Posterior cingulate gyrus (tissue), 11 donors: ENCODE measurements at regions not wholly inside any gene's neighbourhood (a gene's known extent, or its start where the extent isn't known, plus 50 kb on each side); places are given as distances from the start of the nearest gene placed in this dataset.
A peak's percentile ranks its signal among the peaks of the same experiment; 100 is the strongest.
"Not testable (repeated sequence)": the region's sequence is repeated elsewhere in the genome, so short reads cannot be mapped to it uniquely, and the experiment has no call there.

Experiments used
- DNase-seq, 10 donors: peaks; one replicate each; pipeline versions ENCODE4 v3.0.0 to v3.0.0-alpha.2; 2020 to 2021; ENCODE audit warnings: mixed read lengths in 3 of 10
- intact Hi-C: fragments of 100-400 bp; cut with DNase I; formaldehyde crosslinking; loops from one replicate; pipeline ENCODE4 v1.15.1; 2023

DNA sequence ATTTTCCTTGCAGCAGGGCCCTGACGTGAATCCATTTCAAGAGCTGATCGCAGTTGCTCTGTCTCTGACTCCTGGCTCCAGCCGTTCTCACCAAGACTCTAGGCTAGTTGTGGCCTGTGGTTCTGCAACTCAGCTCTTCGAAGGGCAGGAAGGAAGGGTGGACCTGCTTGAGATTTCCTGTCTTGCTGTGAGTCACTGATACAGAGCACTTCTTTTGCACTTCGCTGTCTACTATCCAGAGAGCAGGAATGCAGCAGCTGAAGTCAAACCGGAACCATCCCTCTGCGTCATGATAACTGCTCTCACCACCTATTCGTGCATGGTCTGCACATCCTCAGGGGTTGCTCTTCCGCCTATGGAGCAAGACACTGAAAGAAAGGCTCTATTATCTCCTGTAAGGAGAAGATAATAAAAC is 59.7 kb downstream of the RAP2B start:
- DNase-seq: peak in 5 of 10 donors; percentile 6 to 83 (median 19)
- intact Hi-C loops: no loop called here

DNA sequence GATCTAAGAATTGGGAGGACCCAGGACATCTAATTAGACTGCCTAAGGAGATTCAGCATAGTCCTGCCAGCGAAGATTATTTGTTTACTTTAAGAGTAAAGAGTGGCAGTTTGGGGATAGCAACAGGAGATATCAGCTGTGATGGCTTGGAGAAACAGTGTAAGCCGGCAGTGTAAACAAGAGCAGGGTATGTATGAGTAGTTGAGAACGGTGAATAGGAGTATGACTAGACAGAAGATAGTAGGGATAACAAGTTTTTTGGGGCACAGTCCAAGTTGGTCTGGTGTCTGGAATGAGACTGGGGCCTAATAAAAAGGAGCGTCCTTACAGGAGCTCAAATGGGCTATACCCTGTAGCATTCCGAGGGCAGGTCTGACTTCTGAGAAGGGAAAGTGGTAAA is 64.9 kb downstream of the RAP2B start:
- DNase-seq, intact Hi-C loops: not testable (repeated sequence)

GRCh38 chr3:153230427-153230826 is 68.4 kb downstream of the RAP2B start:
- DNase-seq, intact Hi-C loops: not testable (repeated sequence)

DNA sequence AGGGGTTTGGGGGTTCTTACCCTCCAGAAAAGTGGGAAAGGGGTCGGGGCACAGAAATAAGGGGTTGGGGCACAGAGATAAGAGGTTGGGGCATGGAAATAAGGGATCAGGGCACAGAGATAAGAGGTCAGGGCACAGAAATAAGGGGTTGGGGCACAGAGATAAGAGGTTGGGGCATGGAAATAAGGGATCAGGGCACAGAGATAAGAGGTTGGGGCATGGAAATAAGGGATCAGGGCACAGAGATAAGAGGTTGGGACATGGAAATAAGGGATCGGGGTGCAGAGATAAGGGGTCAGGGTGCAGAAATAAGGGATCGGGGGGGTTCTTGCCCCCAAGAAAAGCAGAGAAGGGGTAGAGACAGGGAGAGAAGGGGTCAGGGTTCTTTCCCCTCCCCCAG is 69.2 kb downstream of the RAP2B start:
- intact Hi-C loops, DNase-seq: not testable (repeated sequence)

- DNase-seq: not testable (repeated sequence)
Observed at GRCh38 chr3:153232050-153232752, 70.2 kb downstream of the RAP2B start.

DNA sequence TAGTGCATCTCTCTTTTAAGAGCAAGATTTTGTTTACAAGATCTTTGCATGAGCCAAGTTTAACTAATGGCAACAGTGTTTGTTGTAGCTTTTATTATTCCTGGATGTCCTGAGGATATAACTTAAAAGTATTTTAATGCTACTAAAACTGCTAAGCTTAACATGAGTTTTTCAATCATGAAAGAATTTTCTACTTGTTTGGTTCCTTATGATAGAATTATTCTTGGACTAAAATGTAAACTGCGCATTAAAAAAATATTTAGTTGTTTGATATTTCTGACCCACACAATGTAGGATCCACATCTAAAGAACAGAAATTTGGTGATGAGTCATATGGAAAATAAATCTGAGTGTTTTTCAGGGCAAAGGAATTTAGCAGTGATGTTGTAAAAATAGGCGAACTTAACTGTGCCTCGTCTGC is 70.8 kb downstream of the RAP2B start:
- no peak for DNase-seq
- intact Hi-C loops: no loop called here

More at GRCh38 chr3:153232050-153232752, 70.2 kb downstream of the RAP2B start:
- intact Hi-C loops: not testable (repeated sequence)

DNA sequence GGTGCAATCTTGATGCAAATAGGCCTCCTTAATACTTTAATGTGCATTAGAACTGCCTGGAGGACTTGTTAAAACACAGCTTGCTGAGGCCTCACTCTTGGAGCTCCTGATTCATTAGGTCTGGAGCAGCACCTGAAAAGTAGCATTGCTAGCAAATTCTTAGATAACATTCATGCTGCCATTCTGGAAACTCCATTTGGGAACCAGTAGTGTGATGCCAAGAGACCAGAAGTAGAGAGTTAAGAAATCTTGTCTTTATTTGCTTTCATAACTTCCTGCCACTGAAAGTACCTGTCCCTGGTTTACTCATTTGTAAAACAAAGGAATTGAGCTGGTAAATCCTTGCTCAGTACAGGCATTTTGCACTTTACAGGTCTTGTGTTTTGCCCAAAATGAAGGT is 72.0 kb downstream of the RAP2B start:
- intact Hi-C loops: no loop called here

GRCh38 chr3:153242896-153243295 is 80.9 kb downstream of the RAP2B start:
- intact Hi-C loops: no loop called here
- no peak for DNase-seq

More for the DNA sequence above, 72.0 kb downstream of the RAP2B start:
- no peak for DNase-seq

- intact Hi-C loops: no loop called here
Observed at GRCh38 chr3:153244961-153245360, 82.9 kb downstream of the RAP2B start.

DNA sequence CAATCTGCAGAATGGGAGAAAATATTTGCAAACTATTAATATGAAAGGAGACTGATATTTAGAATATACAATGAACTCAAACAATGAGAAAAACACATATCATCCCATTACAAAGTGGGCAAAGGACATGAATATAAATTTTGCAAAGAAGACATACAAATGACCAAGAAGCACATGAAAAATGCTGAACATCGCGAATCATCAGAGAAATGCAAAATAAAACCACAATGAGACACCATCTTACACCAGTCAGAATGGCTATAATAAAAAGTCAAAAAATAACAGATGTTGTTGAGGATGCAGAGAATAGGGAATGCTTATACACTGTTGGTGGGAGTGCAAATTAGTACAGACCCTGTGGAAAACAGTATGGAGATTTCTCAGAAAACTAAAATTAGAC is 83.6 kb downstream of the RAP2B start:
- no peak for DNase-seq

More at GRCh38 chr3:153244961-153245360, 82.9 kb downstream of the RAP2B start:
- DNase-seq: no peak

DNA sequence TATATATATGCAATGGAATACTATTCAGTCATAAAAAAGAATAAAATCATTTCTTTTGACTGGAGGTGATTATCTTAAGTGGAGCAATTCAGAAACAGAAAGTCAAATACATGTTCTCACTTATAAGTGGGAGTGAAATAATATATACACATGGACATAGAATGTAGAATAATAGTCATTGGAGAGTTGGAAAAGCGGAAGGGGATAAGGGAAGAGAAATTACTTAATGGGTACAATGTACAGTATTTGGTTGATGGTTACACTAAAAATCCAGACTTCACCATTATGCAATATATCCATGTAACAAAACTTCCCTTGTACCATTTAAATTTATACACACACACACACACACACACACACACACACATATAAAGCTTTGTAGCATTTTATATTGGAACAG is 84.3 kb downstream of the RAP2B start:
- intact Hi-C loops: no loop called here
- no peak for DNase-seq

More for the DNA sequence above, 83.6 kb downstream of the RAP2B start:
- intact Hi-C loops: no loop called here

GRCh38 chr3:153246806-153247205 is 84.8 kb downstream of the RAP2B start:
- no peak for DNase-seq
- intact Hi-C loops: no loop called here

- intact Hi-C loops: no loop called here
- no peak for DNase-seq
Observed at GRCh38 chr3:153247331-153248330, 85.6 kb downstream of the RAP2B start.

DNA sequence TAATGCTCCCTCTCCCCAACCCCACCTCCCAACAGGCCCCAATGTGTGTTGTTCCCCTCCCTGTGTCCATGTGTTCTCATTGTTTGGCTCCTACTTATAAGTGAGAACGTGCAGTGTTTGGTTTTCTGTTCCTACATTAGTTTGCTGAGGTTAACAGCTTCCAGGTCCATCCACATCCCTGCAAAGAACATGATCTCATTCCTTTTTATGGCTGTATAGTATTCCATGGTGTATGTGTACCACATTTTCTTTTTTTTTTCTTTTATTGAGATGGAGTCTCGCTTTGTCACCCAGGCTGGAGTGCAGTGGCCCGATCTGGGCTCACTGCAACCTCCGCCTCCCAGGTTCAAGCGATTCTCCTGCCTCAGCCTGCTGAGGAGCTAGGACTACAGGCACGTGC is 86.8 kb downstream of the RAP2B start:
- intact Hi-C loops, DNase-seq: not testable (repeated sequence)

- no peak for DNase-seq
- intact Hi-C loops: no loop called here
Observed at GRCh38 chr3:153249906-153250305, 87.9 kb downstream of the RAP2B start.

- intact Hi-C loops: no loop called here
- no peak for DNase-seq
Observed at GRCh38 chr3:153250446-153250845, 88.4 kb downstream of the RAP2B start.

- intact Hi-C loops: no loop called here
- DNase-seq: no peak
Observed at GRCh38 chr3:153252963-153253362, 90.9 kb downstream of the RAP2B start.

DNA sequence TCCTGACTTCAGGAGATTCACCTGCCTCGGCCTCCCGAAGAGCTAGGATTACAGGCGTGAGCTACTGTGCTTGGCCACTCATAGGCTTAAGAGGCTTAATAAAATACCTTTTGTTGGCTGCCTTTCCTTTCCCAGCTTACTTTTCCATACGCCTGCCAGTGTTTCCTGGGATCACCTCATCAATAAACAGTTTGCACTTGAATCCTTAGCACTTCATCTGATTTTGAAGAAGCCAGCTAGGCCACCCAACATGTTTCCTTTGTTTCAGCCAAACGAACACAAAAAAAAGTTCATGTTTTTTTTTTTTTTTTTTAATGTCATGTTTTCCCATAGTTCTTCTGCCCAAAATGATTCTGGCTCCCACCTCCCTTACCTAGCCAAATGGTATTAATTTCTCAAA is 92.3 kb downstream of the RAP2B start:
- no peak for DNase-seq
- intact Hi-C loops: no loop called here

DNA sequence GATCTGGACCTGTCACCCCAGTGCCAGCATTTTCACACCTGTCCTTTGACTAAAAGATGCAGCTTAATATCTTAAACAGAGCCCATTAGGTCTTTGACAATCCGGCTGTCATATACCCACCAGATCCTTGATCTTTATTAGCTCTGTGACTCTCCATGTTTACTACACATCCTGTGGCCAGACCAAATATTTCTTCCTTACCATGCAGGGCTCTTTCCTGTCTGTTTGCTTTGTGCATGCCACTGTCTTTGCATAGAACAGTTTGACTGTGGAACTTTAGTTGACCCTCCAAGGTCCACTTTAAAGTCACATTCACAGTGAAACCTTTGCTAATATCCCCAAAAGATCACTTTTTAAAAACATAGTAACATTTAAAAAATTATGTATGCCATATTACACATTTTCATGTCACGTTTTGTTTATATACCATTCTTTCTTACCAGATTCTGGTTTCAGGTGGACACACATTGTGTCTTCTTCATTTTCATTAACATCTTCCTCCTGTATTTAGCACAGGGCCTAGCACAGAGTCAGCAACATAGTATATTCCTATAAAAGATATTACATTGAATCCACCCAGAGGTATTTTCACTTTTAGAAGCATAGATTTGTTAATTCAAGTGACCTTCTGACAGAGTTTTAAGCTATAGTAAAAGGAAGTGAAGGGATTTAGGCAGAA is 95.8 kb downstream of the RAP2B start:
- DNase-seq: no peak
- intact Hi-C loops: no loop called here

GRCh38 chr3:153259956-153260355 is 97.9 kb downstream of the RAP2B start:
- intact Hi-C loops: no loop called here

GRCh38 chr3:153260681-153261080 is 98.7 kb downstream of the RAP2B start:
- no peak for DNase-seq
- intact Hi-C loops: no loop called here

More at GRCh38 chr3:153259956-153260355, 97.9 kb downstream of the RAP2B start:
- no peak for DNase-seq
